Endothelial cell of umbilical vein (primary cell): ENCODE measurements at regions not wholly inside any gene's neighbourhood (a gene's known extent, or its start where the extent isn't known, plus 50 kb on each side); places are given as distances from the start of the nearest gene placed in this dataset.

Experiments
- FOS ChIP-seq: IDR thresholded peaks from 2 replicates; pipeline ENCODE4 v1.6.1; 2011; ENCODE audit warnings: mild to moderate bottlenecking, low read length, moderate library complexity, borderline replicate concordance; ENCODE audit not compliant: insufficient read depth
- POLR2A ChIP-seq: IDR thresholded peaks from 2 replicates; pipeline ENCODE4 v1.6.1; 2012; ENCODE audit warnings: low read depth, mild to moderate bottlenecking, control low read depth, low read length
- POLR2AphosphoS5 ChIP-seq: IDR thresholded peaks from 2 replicates; pipeline ENCODE4 v1.6.1; 2012; ENCODE audit warnings: low read depth, mild to moderate bottlenecking, control low read depth, low read length, moderate library complexity; ENCODE audit not compliant: insufficient read depth
- TF ChIP-seq, protein P1 (sequence below), 2 donors: IDR thresholded peaks; 1 replicate in 1 of 2; 2 replicates in 1 of 2; pipeline ENCODE4 v1.5.1; 2011; ENCODE audit warnings: low read length in 2 of 2, mild to moderate bottlenecking in 2 of 2, moderate library complexity in 2 of 2, control low read depth in 1 of 2, inconsistent platforms in 1 of 2, low read depth in 1 of 2; ENCODE audit not compliant: insufficient read depth in 1 of 2; ENCODE audit errors: extremely low read depth in 1 of 2

DNA sequence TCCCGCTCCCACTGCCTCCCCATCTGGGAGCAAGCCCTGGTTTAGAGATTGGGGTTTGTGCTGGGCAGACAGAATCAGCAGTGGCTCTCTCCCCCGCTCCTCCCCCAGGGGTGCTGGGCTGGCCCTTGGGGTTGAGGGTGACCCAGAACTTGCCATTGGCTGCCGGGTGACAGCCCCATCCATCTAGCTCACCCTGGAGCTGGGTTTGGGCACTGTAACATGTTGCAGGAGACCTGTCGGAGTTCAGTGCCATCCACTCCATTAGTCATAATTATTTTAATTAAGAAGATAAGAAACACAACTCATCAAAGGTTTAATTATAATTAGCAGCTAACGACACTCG lies 111.4 kb upstream of the OTOS start:
- TF ChIP-seq, protein P1, sequence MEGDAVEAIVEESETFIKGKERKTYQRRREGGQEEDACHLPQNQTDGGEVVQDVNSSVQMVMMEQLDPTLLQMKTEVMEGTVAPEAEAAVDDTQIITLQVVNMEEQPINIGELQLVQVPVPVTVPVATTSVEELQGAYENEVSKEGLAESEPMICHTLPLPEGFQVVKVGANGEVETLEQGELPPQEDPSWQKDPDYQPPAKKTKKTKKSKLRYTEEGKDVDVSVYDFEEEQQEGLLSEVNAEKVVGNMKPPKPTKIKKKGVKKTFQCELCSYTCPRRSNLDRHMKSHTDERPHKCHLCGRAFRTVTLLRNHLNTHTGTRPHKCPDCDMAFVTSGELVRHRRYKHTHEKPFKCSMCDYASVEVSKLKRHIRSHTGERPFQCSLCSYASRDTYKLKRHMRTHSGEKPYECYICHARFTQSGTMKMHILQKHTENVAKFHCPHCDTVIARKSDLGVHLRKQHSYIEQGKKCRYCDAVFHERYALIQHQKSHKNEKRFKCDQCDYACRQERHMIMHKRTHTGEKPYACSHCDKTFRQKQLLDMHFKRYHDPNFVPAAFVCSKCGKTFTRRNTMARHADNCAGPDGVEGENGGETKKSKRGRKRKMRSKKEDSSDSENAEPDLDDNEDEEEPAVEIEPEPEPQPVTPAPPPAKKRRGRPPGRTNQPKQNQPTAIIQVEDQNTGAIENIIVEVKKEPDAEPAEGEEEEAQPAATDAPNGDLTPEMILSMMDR (IDR thresholded peaks at IDR 0.05; ENCODE audit: extremely low read depth in 1 of 2, insufficient read depth in 1 of 2, low read depth in 1 of 2, low read length in 2 of 2) = no peak
- no peak for TF ChIP-seq FOS
- TF ChIP-seq POLR2AphosphoS5 = no peak
- TF ChIP-seq POLR2A = no peak
